ENCODE measurements at regions not wholly inside any gene's neighbourhood (a gene's known extent, or its start where the extent isn't known, plus 50 kb on each side); places are given as distances from the start of the nearest gene placed in this dataset.

GRCh38 chr1:94693029-94693428, 127.1 kb upstream of the SLC44A3 start:
- TF ChIP-seq TAF1 (IDR thresholded peaks at IDR 0.05; ENCODE audit: borderline replicate concordance, insufficient read depth, low read length) (no peak), SIN3A (IDR thresholded peaks at IDR 0.05; ENCODE audit: borderline replicate concordance, insufficient read depth, low read length) (no peak), REST (IDR thresholded peaks at IDR 0.05; ENCODE audit: insufficient read depth in 1 of 2, low read depth in 2 of 2, low read length in 2 of 2) (no peak), FOXP2 (optimal IDR thresholded peaks at IDR 0.05; ENCODE audit: borderline replicate concordance, extremely low read depth, extremely low read length, insufficient read depth) (no peak), POLR2AphosphoS5 (IDR thresholded peaks at IDR 0.05; ENCODE audit: low read depth, low read length) (no peak)

DNA sequence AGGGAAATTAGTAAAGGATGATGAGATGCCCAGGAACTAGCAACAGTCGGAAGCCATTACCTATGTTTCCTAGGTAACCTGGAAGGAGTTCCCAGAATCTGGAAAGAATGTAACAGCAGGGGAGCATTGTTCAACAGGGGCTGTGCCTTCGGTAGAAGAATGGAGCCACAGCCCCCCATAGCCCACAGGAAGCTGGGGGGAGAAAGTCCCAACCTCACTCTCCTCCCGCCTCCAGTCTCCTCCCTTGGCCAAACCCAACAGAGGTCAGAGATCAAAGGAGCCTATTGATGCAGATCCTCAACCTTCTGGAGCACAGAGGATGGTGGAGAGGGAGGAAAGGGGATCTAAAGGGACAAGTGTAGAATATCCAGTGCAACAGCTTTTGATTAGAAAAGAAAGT, 131.5 kb upstream of the SLC44A3 start:
- TF ChIP-seq FOXP2 (optimal IDR thresholded peaks at IDR 0.05; ENCODE audit: borderline replicate concordance, extremely low read depth, extremely low read length, insufficient read depth) (no peak), POLR2AphosphoS5 (IDR thresholded peaks at IDR 0.05; ENCODE audit: low read depth, low read length) (no peak), TAF1 (IDR thresholded peaks at IDR 0.05; ENCODE audit: borderline replicate concordance, insufficient read depth, low read length) (no peak), SIN3A (IDR thresholded peaks at IDR 0.05; ENCODE audit: borderline replicate concordance, insufficient read depth, low read length) (no peak), REST (IDR thresholded peaks at IDR 0.05; ENCODE audit: insufficient read depth in 1 of 2, low read depth in 2 of 2, low read length in 2 of 2) (no peak)

- TF ChIP-seq POLR2AphosphoS5 (IDR thresholded peaks at IDR 0.05; ENCODE audit: low read depth, low read length) = no peak
Observed at GRCh38 chr1:94686882-94687281, 133.3 kb upstream of the SLC44A3 start.

GRCh38 chr1:94684690-94685250, 135.4 kb upstream of the SLC44A3 start:
- TF ChIP-seq SIN3A (IDR thresholded peaks at IDR 0.05; ENCODE audit: borderline replicate concordance, insufficient read depth, low read length) (no peak), FOXP2 (optimal IDR thresholded peaks at IDR 0.05; ENCODE audit: borderline replicate concordance, extremely low read depth, extremely low read length, insufficient read depth) (no peak), TAF1 (IDR thresholded peaks at IDR 0.05; ENCODE audit: borderline replicate concordance, insufficient read depth, low read length) (no peak), POLR2AphosphoS5 (IDR thresholded peaks at IDR 0.05; ENCODE audit: low read depth, low read length) (no peak), REST (IDR thresholded peaks at IDR 0.05; ENCODE audit: insufficient read depth in 1 of 2, low read depth in 2 of 2, low read length in 2 of 2) (no peak)

DNA sequence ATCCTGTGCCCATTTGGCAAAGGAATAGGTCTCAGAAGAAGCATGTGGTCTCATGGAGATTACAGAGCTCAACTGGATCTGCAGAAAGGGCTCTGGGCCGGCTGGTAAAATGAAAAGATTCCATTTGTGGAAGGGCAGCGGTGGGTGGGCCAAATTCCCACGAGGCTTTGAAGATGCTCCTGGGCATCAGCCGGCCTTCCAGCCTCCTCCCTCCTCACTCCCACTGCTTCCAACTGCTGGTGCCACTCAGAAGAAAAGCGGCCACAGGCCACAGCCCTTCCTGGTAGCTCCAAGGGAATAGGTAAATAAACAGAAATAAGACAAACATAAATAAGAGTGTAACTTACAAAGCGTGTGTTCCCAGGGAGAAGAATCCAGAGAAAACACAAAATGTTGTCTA, 136.3 kb upstream of the SLC44A3 start:
- TF ChIP-seq POLR2AphosphoS5 (IDR thresholded peaks at IDR 0.05; ENCODE audit: low read depth, low read length) (no peak), FOXP2 (optimal IDR thresholded peaks at IDR 0.05; ENCODE audit: borderline replicate concordance, extremely low read depth, extremely low read length, insufficient read depth) (no peak), TAF1 (IDR thresholded peaks at IDR 0.05; ENCODE audit: borderline replicate concordance, insufficient read depth, low read length) (no peak), SIN3A (IDR thresholded peaks at IDR 0.05; ENCODE audit: borderline replicate concordance, insufficient read depth, low read length) (no peak), REST (IDR thresholded peaks at IDR 0.05; ENCODE audit: insufficient read depth in 1 of 2, low read depth in 2 of 2, low read length in 2 of 2) (no peak)
